ENCODE measurements at regions not wholly inside any gene's neighbourhood (a gene's known extent, or its start where the extent isn't known, plus 50 kb on each side); places are given as distances from the start of the nearest gene placed in this dataset.

GRCh38 chr15:47568030-47568429 is 149.3 kb upstream of the SEMA6D start:
- no peak for TF ChIP-seq JUND (IDR thresholded peaks at IDR 0.05)
- no peak for TF ChIP-seq CTCF (IDR thresholded peaks at IDR 0.05; ENCODE audit: low read depth, low read length, missing input control)
